DOHH2 (cell line): ENCODE measurements at regions not wholly inside any gene's neighbourhood (a gene's known extent, or its start where the extent isn't known, plus 50 kb on each side); places are given as distances from the start of the nearest gene placed in this dataset.

Experiments used
- EZH2phosphoT487 ChIP-seq: fragments of 200-600 bp; sonication (generic); IDR thresholded peaks from 2 replicates; pipeline ENCODE4 v1.6.1; 2017; ENCODE audit warnings: borderline replicate concordance, mild to moderate bottlenecking, antibody characterized with exemption, low read length, moderate library complexity, mixed read lengths
- TF ChIP-seq, protein P1 (sequence below): fragments of 200-600 bp; sonication (generic); IDR thresholded peaks from one replicate; pipeline ENCODE4 v1.5.1; 2014; ENCODE audit warnings: antibody characterized with exemption, mild to moderate bottlenecking, low read depth, low read length; ENCODE audit not compliant: poor library complexity, severe bottlenecking

DNA sequence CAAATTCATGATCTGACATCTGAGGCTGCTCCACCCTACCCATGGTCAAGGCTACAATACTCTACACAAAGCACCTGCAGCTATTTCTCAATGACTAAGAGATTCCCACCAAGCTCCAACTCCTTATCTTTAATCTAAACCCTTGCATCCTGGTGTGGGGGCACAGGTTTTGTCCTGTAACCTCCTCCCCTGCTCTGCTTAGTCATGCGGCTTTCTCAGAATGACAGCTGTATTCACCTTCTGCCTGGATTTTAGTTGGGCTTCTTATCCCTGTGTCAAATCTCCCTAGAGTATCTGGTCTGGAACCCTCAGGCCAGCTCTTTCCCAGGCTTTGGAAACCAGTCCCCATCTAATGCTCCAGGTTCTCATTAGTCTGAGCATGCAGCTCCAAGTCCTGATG is 159.0 kb downstream of the BARHL2 start:
- TF ChIP-seq, protein P1, sequence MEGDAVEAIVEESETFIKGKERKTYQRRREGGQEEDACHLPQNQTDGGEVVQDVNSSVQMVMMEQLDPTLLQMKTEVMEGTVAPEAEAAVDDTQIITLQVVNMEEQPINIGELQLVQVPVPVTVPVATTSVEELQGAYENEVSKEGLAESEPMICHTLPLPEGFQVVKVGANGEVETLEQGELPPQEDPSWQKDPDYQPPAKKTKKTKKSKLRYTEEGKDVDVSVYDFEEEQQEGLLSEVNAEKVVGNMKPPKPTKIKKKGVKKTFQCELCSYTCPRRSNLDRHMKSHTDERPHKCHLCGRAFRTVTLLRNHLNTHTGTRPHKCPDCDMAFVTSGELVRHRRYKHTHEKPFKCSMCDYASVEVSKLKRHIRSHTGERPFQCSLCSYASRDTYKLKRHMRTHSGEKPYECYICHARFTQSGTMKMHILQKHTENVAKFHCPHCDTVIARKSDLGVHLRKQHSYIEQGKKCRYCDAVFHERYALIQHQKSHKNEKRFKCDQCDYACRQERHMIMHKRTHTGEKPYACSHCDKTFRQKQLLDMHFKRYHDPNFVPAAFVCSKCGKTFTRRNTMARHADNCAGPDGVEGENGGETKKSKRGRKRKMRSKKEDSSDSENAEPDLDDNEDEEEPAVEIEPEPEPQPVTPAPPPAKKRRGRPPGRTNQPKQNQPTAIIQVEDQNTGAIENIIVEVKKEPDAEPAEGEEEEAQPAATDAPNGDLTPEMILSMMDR, result no peak
- TF ChIP-seq EZH2phosphoT487, result no peak
